ENCODE measurements at regions not wholly inside any gene's neighbourhood (a gene's known extent, or its start where the extent isn't known, plus 50 kb on each side); places are given as distances from the start of the nearest gene placed in this dataset.
"Not testable (repeated sequence)": the region's sequence is repeated elsewhere in the genome, so short reads cannot be mapped to it uniquely, and the experiment has no call there.

DNA sequence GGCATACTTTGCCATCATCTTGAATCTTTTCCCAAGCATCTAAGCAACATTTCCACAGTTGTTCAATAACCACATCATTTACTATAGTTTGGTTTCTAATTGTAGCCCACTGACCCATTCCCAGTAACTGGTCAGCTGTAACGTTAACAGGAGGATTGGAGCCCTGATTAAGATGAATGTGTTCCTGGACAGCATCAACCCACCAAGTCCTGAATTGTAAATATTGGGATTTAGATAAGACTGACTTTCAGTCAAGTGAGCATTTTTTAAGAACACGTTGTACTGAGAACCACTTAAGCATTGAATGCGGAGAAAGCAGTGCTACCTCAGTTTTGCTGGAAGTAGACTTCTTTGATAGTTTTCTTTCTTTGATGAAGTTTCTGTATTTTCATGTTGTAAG is 53.3 kb upstream of the ARL4D start:
- not testable (repeated sequence) for H3K4me3 Mint-ChIP-seq; ATAC-seq (ENCODE audit: low read depth in 2 of 2); H3K27ac Mint-ChIP-seq; DNase-seq; H3K4me1 Mint-ChIP-seq; H3K27me3 Mint-ChIP-seq
- Mint-ChIP-seq H3K36me3 (peaks cover 14 to 30% of the 10 kb centered on the region in 2 donors), H3K9me3 (peaks cover 10 to 40% (median 34%) of the 10 kb centered on the region in 7 donors)

DNA sequence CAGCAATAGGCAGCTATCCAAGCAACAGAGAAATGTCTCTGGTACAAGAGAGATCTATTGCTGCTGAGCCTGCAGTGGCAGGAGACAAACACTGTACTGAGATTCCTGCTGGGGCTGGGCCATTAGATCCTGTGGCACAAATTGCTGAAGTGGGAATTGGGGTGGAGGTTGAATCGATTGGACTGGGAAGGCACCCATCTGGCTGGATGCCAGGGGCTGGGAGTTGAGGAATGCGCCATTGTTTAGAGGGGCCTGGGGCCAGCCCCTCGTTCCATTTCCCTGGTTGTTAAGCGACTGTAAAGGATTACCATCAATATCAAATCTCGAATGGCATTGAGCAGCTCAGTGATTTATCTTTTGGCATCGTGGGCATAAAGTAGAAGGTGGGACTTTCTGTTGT is 54.1 kb upstream of the ARL4D start:
- H3K36me3 Mint-ChIP-seq, result peaks cover 12 to 25% of the 10 kb centered on the region in 2 donors
- H3K9me3 Mint-ChIP-seq, result peaks cover 8 to 36% (median 29%) of the 10 kb centered on the region in 7 donors
- ATAC-seq (ENCODE audit: low read depth in 2 of 2), result no peak
- no peak for DNase-seq
- no peaks in the 10 kb centered on the region for H3K4me1 Mint-ChIP-seq
- H3K27me3 Mint-ChIP-seq, result no peaks in the 10 kb centered on the region
- no peak overlapping the region for H3K27ac Mint-ChIP-seq
- no peak overlapping the region for H3K4me3 Mint-ChIP-seq

- no peaks in the 10 kb centered on the region for H3K27me3 Mint-ChIP-seq
- H3K27ac Mint-ChIP-seq, result no peak overlapping the region
- no peak overlapping the region for H3K4me3 Mint-ChIP-seq
- peaks cover 8% of the 10 kb centered on the region in 2 donors for H3K36me3 Mint-ChIP-seq
- ATAC-seq (ENCODE audit: low read depth in 2 of 2), result no peak
- no peak for DNase-seq
- peaks cover 3 to 15% (median 8%) of the 10 kb centered on the region in 7 donors for H3K9me3 Mint-ChIP-seq
- H3K4me1 Mint-ChIP-seq, result peaks cover 8 to 13% (median 10%) of the 10 kb centered on the region in 3 donors
Measured at GRCh38 chr17:43342589-43342890, 56.3 kb upstream of the ARL4D start.

GRCh38 chr17:43341715-43342588 is 56.8 kb upstream of the ARL4D start:
- ATAC-seq (ENCODE audit: low read depth in 2 of 2) (no peak), DNase-seq (no peak)
- Mint-ChIP-seq H3K4me1 (peaks cover 8 to 13% (median 10%) of the 10 kb centered on the region in 3 donors), H3K27me3 (no peaks in the 10 kb centered on the region), H3K36me3 (peaks cover 2 to 3% of the 10 kb centered on the region in 2 donors), H3K9me3 (peaks cover 0 to 9% (median 3%) of the 10 kb centered on the region in 7 donors), H3K4me3 (no peak overlapping the region), H3K27ac (no peak overlapping the region)

- H3K27ac Mint-ChIP-seq, result no peak overlapping the region
- peak in 1 of 2 donors; percentile 36 for ATAC-seq (ENCODE audit: low read depth in 2 of 2)
- H3K4me1 Mint-ChIP-seq, result peaks cover 20 to 22% (median 21%) of the 10 kb centered on the region in 3 donors
- DNase-seq, result peak; percentile 52
- no peaks in the 10 kb centered on the region for H3K9me3 Mint-ChIP-seq
- H3K4me3 Mint-ChIP-seq, result peak overlapping the region in 3 of 8 donors; percentile 19 to 70 (median 47)
- H3K27me3 Mint-ChIP-seq, result no peaks in the 10 kb centered on the region
- H3K36me3 Mint-ChIP-seq, result no peaks in the 10 kb centered on the region
Measured at GRCh38 chr17:43338886-43339516, 59.8 kb upstream of the ARL4D start.

DNA sequence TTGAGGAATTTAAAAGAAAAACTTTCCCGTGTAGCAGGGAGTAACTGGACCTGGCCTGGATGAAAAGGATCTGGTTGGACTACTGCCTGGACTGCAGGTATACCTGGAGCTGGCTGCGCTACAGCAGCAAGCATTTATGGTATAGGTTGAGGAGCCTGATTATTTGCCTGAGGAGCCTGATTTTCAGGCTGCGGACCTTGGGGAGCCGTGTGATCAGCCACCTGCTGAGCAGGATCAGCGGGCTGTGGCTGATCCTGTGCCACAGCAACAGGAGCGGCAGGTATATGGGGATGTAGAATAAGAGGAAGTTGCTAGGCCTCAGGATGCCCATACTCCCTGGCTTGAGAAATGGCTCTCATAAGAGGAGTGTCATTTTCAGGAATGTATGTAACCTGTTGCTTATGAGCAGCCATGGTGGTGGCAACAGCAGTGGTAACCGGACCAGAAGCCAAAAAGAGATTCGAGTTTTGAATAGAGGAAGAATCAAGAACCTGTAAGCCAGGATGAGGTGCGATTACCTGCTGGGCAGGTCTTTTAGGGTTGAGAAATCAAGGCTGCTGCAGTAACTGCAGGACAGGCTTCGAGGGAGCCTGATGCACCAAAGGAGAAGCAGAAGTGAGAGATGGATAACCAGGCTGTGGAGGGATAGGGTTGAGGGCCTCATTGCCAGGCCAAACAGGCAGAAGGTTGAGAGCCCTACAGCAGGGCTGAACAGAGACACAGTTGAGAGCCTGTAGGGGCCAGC is 60.9 kb upstream of the ARL4D start:
- ATAC-seq (ENCODE audit: low read depth in 2 of 2), result no peak
- no peak for DNase-seq
- peak overlapping the region in 3 of 6 donors; percentile 3 to 89 (median 22) for H3K27ac Mint-ChIP-seq
- H3K9me3 Mint-ChIP-seq, result no peaks in the 10 kb centered on the region
- H3K4me3 Mint-ChIP-seq, result no peak overlapping the region
- no peaks in the 10 kb centered on the region for H3K36me3 Mint-ChIP-seq
- peaks cover 26 to 27% (median 27%) of the 10 kb centered on the region in 3 donors for H3K4me1 Mint-ChIP-seq
- no peaks in the 10 kb centered on the region for H3K27me3 Mint-ChIP-seq

DNA sequence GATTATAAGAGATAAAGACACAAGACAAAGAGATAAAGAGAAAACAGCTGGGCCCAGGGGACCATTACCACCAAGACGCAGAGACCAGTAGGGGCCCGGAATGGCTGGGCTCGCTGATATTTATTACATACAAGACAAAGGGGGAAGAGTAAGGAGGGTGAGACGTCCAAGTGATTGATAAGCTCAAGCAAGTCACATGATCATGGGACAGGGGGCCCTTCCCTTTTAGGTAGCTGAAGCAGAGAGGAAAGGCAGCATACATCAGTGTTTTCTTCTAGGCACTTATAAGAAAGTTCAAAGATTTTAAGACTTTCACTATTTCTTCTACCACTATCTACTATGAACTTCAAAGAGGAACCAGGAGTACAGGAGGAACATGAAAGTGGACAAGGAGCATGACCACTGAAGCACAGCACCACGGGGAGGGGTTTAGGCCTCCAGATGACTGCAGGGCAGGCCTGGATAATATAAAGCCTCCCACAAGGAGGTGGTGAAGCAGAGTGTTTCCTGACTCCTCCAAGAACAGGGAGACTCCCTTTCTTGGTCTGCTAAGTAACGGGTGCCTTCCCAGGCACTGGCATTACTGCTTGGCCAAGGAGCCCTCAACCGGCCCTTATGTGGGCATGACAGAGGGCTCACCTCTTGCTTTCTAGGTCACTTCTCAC is 63.9 kb upstream of the ARL4D start:
- no peak for DNase-seq
- peaks cover 26 to 30% (median 27%) of the 10 kb centered on the region in 3 donors for H3K4me1 Mint-ChIP-seq
- H3K27ac Mint-ChIP-seq, result peak overlapping the region in 4 of 6 donors; percentile 50 to 87 (median 76)
- no peaks in the 10 kb centered on the region for H3K9me3 Mint-ChIP-seq
- peak overlapping the region in 3 of 8 donors; percentile 3 to 68 (median 32) for H3K4me3 Mint-ChIP-seq
- no peaks in the 10 kb centered on the region for H3K27me3 Mint-ChIP-seq
- ATAC-seq (ENCODE audit: low read depth in 2 of 2), result no peak
- H3K36me3 Mint-ChIP-seq, result no peaks in the 10 kb centered on the region

DNA sequence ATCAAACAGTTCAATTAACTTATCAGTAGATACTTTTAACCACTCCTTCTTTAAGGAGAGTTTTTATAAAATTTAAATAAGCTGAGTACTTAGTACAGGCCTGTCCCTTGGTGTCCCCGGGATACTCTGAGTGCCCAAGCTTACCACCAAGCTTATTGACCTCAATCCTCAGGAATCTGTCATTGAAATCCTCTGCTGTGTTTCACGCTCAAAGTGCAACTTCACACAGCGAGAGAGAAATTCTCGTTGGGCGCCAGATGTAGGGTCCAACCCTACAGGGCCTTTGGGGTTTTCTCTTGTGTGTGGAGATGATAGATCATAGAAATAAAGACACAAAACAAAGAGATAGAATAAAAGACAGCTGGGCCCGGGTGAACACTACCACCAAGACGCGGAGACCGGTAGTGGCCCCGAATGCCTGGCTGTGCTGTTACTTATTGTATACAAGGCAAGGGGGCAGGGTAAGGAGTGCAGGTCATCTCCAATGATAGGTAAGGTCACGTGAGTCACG is 65.3 kb upstream of the ARL4D start:
- Mint-ChIP-seq H3K4me3 (peak overlapping the region in 5 of 8 donors; percentile 48 to 71 (median 64)), H3K9me3 (no peaks in the 10 kb centered on the region), H3K27me3 (no peaks in the 10 kb centered on the region), H3K4me1 (peaks cover 21 to 25% (median 22%) of the 10 kb centered on the region in 3 donors), H3K27ac (peak overlapping the region in 4 of 6 donors; percentile 24 to 81 (median 74)), H3K36me3 (no peaks in the 10 kb centered on the region)
- ATAC-seq (ENCODE audit: low read depth in 2 of 2), result no peak
- DNase-seq, result no peak

GRCh38 chr17:43332230-43332629 is 66.6 kb upstream of the ARL4D start:
- Mint-ChIP-seq H3K27ac (peak overlapping the region in 2 of 6 donors; percentile 45 to 80), H3K4me1 (peaks cover 14 to 22% (median 19%) of the 10 kb centered on the region in 3 donors), H3K27me3 (no peaks in the 10 kb centered on the region), H3K9me3 (no peaks in the 10 kb centered on the region), H3K4me3 (no peak overlapping the region), H3K36me3 (no peaks in the 10 kb centered on the region)
- ATAC-seq (ENCODE audit: low read depth in 2 of 2) (no peak), DNase-seq (no peak)

GRCh38 chr17:43330876-43331639 is 67.7 kb upstream of the ARL4D start:
- ATAC-seq (ENCODE audit: low read depth in 2 of 2) (no peak), DNase-seq (no peak)
- H3K27me3 Mint-ChIP-seq, result no peaks in the 10 kb centered on the region
- no peaks in the 10 kb centered on the region for H3K36me3 Mint-ChIP-seq
- peaks cover 14 to 19% (median 19%) of the 10 kb centered on the region in 3 donors for H3K4me1 Mint-ChIP-seq
- no peaks in the 10 kb centered on the region for H3K9me3 Mint-ChIP-seq
- H3K4me3 Mint-ChIP-seq, result no peak overlapping the region
- H3K27ac Mint-ChIP-seq, result peak overlapping the region in 2 of 6 donors; percentile 40 to 63

GRCh38 chr17:43329183-43329582 is 69.6 kb upstream of the ARL4D start:
- Mint-ChIP-seq H3K36me3 (no peaks in the 10 kb centered on the region), H3K27me3 (no peaks in the 10 kb centered on the region), H3K9me3 (no peaks in the 10 kb centered on the region), H3K4me1 (peaks cover 14 to 15% (median 15%) of the 10 kb centered on the region in 3 donors), H3K4me3 (no peak overlapping the region), H3K27ac (no peak overlapping the region)
- no peak for ATAC-seq (ENCODE audit: low read depth in 2 of 2)
- no peak for DNase-seq

GRCh38 chr17:43328650-43329049 is 70.1 kb upstream of the ARL4D start:
- no peaks in the 10 kb centered on the region for H3K36me3 Mint-ChIP-seq
- H3K4me3 Mint-ChIP-seq, result no peak overlapping the region
- no peaks in the 10 kb centered on the region for H3K27me3 Mint-ChIP-seq
- H3K4me1 Mint-ChIP-seq, result peaks cover 12 to 14% (median 13%) of the 10 kb centered on the region in 3 donors
- H3K9me3 Mint-ChIP-seq, result no peaks in the 10 kb centered on the region
- DNase-seq, result no peak
- no peak overlapping the region for H3K27ac Mint-ChIP-seq
- no peak for ATAC-seq (ENCODE audit: low read depth in 2 of 2)
